CD4-positive, alpha-beta T cell treated with Interleukin-15 for 4 hours (primary cell): ENCODE measurements at regions not wholly inside any gene's neighbourhood (a gene's known extent, or its start where the extent isn't known, plus 50 kb on each side); places are given as distances from the start of the nearest gene placed in this dataset.

ENCODE experiments used
- DNase-seq: peaks from one replicate; pipeline ENCODE4 v3.0.0-alpha.2; 2020; ENCODE audit warnings: low spot score

GRCh38 chr14:104342435-104343293 is 204.3 kb downstream of the KIF26A start:
- DNase-seq: no peak

- DNase-seq: no peak
Measured at GRCh38 chr14:104343294-104343625, 204.9 kb downstream of the KIF26A start.

GRCh38 chr14:104343690-104344640 is 205.6 kb downstream of the KIF26A start:
- no peak for DNase-seq

GRCh38 chr14:104344818-104345620 is 206.6 kb downstream of the KIF26A start:
- no peak for DNase-seq

GRCh38 chr14:104345621-104346462 is 207.5 kb downstream of the KIF26A start:
- no peak for DNase-seq

- DNase-seq: no peak
Measured at GRCh38 chr14:104346608-104347007, 208.2 kb downstream of the KIF26A start.

GRCh38 chr14:104348741-104349140 is 210.4 kb downstream of the KIF26A start:
- no peak for DNase-seq

- no peak for DNase-seq
Measured at GRCh38 chr14:104349950-104350349, 211.6 kb downstream of the KIF26A start.

GRCh38 chr14:104350463-104351185 is 212.2 kb downstream of the KIF26A start:
- DNase-seq: no peak

- no peak for DNase-seq
Measured at GRCh38 chr14:104351849-104352492, 213.6 kb downstream of the KIF26A start.

- no peak for DNase-seq
Measured at GRCh38 chr14:104352493-104353220, 214.3 kb downstream of the KIF26A start.

- DNase-seq: no peak
Measured at GRCh38 chr14:104353221-104353920, 215.0 kb downstream of the KIF26A start.

GRCh38 chr14:104353921-104354701 is 215.7 kb downstream of the KIF26A start:
- no peak for DNase-seq

GRCh38 chr14:104355101-104356019 is 217.0 kb downstream of the KIF26A start:
- DNase-seq: no peak

GRCh38 chr14:104356020-104356737 is 217.8 kb downstream of the KIF26A start:
- no peak for DNase-seq
